ENCODE measurements at regions not wholly inside any gene's neighbourhood (a gene's known extent, or its start where the extent isn't known, plus 50 kb on each side); places are given as distances from the start of the nearest gene placed in this dataset.

- no peak overlapping the region for H2AFZ ChIP-seq
- no peak overlapping the region for H3K27ac ChIP-seq
- H3K9ac ChIP-seq: no peak overlapping the region
- no peaks in the 10 kb centered on the region for H3K4me1 ChIP-seq
- no peaks in the 10 kb centered on the region for H3K9me3 ChIP-seq (ENCODE audit: control insufficient read depth, low read length)
- no peaks in the 10 kb centered on the region for H3K79me2 ChIP-seq
- no peaks in the 10 kb centered on the region for H3K27me3 ChIP-seq (ENCODE audit: control insufficient read depth, insufficient read depth, low read length)
- TF ChIP-seq CTCF (IDR thresholded peaks at IDR 0.05): no peak
- no peaks in the 10 kb centered on the region for H3K36me3 ChIP-seq (ENCODE audit: control insufficient read depth, insufficient read depth, low read length)
- H3K4me2 ChIP-seq (ENCODE audit: low read length): no peak overlapping the region
- no peak overlapping the region for H3K4me3 ChIP-seq (ENCODE audit: low read depth, low read length)
These were observed 411.6 kb upstream of the PTGER4 start for GRCh38 chr5:40268088-40268487.

- TF ChIP-seq CTCF (IDR thresholded peaks at IDR 0.05): no peak
- Histone ChIP-seq H3K27me3 (ENCODE audit: control insufficient read depth, insufficient read depth, low read length) (no peaks in the 10 kb centered on the region), H3K4me3 (ENCODE audit: low read depth, low read length) (no peak overlapping the region), H3K36me3 (ENCODE audit: control insufficient read depth, insufficient read depth, low read length) (no peaks in the 10 kb centered on the region), H2AFZ (no peak overlapping the region), H3K4me1 (no peaks in the 10 kb centered on the region), H3K9me3 (ENCODE audit: control insufficient read depth, low read length) (no peaks in the 10 kb centered on the region), H3K27ac (no peak overlapping the region), H3K79me2 (no peaks in the 10 kb centered on the region), H3K9ac (no peak overlapping the region), H3K4me2 (ENCODE audit: low read length) (no peak overlapping the region)
These were observed 412.8 kb upstream of the PTGER4 start for GRCh38 chr5:40266952-40267351.

DNA sequence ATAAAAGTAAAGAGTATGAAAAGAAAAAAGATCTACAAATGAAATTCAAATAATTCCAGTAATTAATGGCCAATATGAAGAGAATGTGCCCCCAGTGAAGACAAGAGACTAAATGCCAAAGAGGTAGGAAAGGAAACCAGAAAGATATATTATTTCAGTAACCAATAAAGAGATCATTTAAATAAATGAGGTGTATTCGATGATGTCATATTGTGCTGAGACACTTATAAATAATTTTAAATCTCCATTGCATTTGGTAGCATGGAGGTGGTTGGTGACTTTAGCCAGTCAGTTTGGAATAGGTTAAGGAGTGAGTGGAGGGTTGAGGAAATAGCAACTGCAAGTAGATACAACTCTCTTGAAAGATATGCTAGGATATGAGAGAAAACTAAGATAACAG lies 417.7 kb upstream of the PTGER4 start:
- no peaks in the 10 kb centered on the region for H3K9me3 ChIP-seq (ENCODE audit: control insufficient read depth, low read length)
- no peak for TF ChIP-seq CTCF (IDR thresholded peaks at IDR 0.05)
- no peaks in the 10 kb centered on the region for H3K79me2 ChIP-seq
- H2AFZ ChIP-seq: no peak overlapping the region
- H3K27me3 ChIP-seq (ENCODE audit: control insufficient read depth, insufficient read depth, low read length): no peaks in the 10 kb centered on the region
- H3K27ac ChIP-seq: no peak overlapping the region
- no peaks in the 10 kb centered on the region for H3K4me1 ChIP-seq
- no peak overlapping the region for H3K9ac ChIP-seq
- H3K4me3 ChIP-seq (ENCODE audit: low read depth, low read length): no peak overlapping the region
- H3K4me2 ChIP-seq (ENCODE audit: low read length): no peak overlapping the region
- H3K36me3 ChIP-seq (ENCODE audit: control insufficient read depth, insufficient read depth, low read length): no peaks in the 10 kb centered on the region

- H2AFZ ChIP-seq: no peak overlapping the region
- H3K27me3 ChIP-seq (ENCODE audit: control insufficient read depth, insufficient read depth, low read length): no peaks in the 10 kb centered on the region
- H3K27ac ChIP-seq: no peak overlapping the region
- H3K79me2 ChIP-seq: no peaks in the 10 kb centered on the region
- no peak for TF ChIP-seq CTCF (IDR thresholded peaks at IDR 0.05)
- H3K36me3 ChIP-seq (ENCODE audit: control insufficient read depth, insufficient read depth, low read length): no peaks in the 10 kb centered on the region
- no peak overlapping the region for H3K4me2 ChIP-seq (ENCODE audit: low read length)
- H3K9me3 ChIP-seq (ENCODE audit: control insufficient read depth, low read length): no peaks in the 10 kb centered on the region
- no peak overlapping the region for H3K9ac ChIP-seq
- H3K4me1 ChIP-seq: no peaks in the 10 kb centered on the region
- no peak overlapping the region for H3K4me3 ChIP-seq (ENCODE audit: low read depth, low read length)
These were observed 419.4 kb upstream of the PTGER4 start for GRCh38 chr5:40260361-40260760.

DNA sequence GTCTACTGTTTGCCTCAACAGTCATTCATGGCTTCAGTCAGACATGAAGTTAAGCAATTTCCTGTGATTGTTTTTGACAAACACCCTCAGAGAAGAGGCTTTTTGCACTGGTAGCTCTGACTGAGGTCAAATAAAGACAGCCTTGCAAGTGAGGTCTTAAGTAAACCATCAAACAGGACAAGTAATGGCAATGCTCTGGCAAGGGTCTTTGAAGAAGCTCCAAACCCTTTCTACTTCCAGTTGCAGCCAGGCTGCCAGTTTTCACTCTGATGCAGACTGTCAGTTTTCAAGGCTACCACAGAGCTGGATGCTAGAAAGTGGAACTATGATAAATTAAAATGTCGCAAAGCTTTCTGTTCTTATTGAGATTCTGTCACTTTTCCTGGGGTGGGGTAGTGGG lies 421.5 kb upstream of the PTGER4 start:
- no peak overlapping the region for H3K27ac ChIP-seq
- no peak for TF ChIP-seq CTCF (IDR thresholded peaks at IDR 0.05)

More for the DNA sequence above, 421.5 kb upstream of the PTGER4 start:
- H3K4me3 ChIP-seq (ENCODE audit: low read depth, low read length): no peak overlapping the region
- H3K36me3 ChIP-seq (ENCODE audit: control insufficient read depth, insufficient read depth, low read length): no peaks in the 10 kb centered on the region
- no peak overlapping the region for H2AFZ ChIP-seq
- no peaks in the 10 kb centered on the region for H3K9me3 ChIP-seq (ENCODE audit: control insufficient read depth, low read length)
- no peak overlapping the region for H3K4me2 ChIP-seq (ENCODE audit: low read length)
- no peaks in the 10 kb centered on the region for H3K27me3 ChIP-seq (ENCODE audit: control insufficient read depth, insufficient read depth, low read length)
- H3K79me2 ChIP-seq: no peaks in the 10 kb centered on the region
- no peak overlapping the region for H3K9ac ChIP-seq
- H3K4me1 ChIP-seq: no peaks in the 10 kb centered on the region
